ENCODE measurements at regions not wholly inside any gene's neighbourhood (a gene's known extent, or its start where the extent isn't known, plus 50 kb on each side); places are given as distances from the start of the nearest gene placed in this dataset.
A peak's percentile ranks its signal among the peaks of the same experiment; 100 is the strongest.
"Not testable (repeated sequence)": the region's sequence is repeated elsewhere in the genome, so short reads cannot be mapped to it uniquely, and the experiment has no call there.

DNA sequence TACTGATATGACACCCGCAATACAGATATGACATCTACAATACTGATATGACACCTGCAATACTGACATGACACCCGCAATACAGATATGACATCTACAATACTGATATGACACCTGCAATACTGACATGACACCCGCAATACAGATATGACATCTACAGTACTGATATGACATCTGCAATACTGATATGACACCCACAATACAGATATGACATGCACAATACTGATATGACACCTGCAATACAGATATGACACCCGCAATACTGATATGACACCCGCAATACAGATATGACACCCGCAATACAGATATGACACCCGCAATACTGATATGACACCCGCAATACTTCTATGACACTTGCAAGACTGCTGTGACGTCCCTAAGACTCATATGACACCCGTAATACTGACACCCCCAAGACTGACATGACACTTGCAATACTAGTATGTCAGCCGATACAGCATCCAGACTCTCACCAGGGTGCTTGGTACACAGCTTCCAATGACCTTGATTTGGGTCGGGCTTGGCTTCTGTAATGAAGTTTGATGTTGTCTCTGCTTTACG lies 114.1 kb downstream of the MRPL57 start:
- not testable (repeated sequence) for H3K4me3 Mint-ChIP-seq; H3K27me3 Mint-ChIP-seq (ENCODE audit: low read depth); H3K9me3 Mint-ChIP-seq; DNase-seq; H3K36me3 Mint-ChIP-seq (ENCODE audit: insufficient read depth); H3K4me1 Mint-ChIP-seq (ENCODE audit: low read depth)
- peak; percentile 48 to 61 for ATAC-seq

DNA sequence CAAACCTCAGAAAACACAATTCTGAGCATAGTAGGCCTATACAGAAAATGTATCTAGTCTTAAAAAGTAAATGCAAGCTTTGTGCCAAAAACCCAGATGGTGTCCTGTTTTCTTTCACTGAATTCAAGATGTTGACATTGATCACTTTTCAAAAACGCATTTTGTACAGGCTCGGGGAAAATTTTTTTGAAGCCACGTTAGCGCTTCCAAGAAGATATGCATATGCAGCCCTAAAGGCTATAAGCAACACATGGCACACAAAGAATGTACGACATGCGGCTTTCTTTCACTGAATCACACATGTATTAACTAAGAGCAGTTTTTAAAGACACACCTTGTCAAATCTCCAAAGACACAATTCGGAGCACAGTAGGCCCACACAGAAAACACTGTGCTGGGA lies 115.4 kb downstream of the MRPL57 start:
- ATAC-seq (no peak), DNase-seq (no peak)
- Mint-ChIP-seq H3K4me3 (no peak overlapping the region), H3K4me1 (ENCODE audit: low read depth) (peaks cover under 1% of the 10 kb centered on the region), H3K9me3 (no peaks in the 10 kb centered on the region), H3K27me3 (ENCODE audit: low read depth) (no peaks in the 10 kb centered on the region), H3K36me3 (ENCODE audit: insufficient read depth) (no peaks in the 10 kb centered on the region)

DNA sequence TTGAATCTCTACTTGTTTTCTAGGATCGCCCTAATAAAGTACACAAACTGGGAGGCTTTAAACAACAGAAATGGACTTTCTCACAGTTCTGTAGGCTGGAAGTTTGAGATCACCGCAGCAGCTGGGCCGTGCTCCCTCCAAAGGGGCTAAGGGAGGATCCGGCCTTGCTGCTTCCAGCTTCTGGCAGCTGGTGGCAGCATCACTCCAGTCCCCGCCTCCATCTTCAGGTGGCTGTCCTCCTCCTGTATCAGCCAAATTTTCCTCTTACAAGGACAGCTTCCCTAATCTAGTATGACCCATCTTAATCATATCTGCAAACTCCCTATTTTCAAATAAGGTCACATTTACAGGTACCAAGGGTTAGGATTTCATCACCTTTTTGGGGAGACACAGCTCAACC lies 120.5 kb downstream of the MRPL57 start:
- not testable (repeated sequence) for H3K27me3 Mint-ChIP-seq (ENCODE audit: low read depth)

DNA sequence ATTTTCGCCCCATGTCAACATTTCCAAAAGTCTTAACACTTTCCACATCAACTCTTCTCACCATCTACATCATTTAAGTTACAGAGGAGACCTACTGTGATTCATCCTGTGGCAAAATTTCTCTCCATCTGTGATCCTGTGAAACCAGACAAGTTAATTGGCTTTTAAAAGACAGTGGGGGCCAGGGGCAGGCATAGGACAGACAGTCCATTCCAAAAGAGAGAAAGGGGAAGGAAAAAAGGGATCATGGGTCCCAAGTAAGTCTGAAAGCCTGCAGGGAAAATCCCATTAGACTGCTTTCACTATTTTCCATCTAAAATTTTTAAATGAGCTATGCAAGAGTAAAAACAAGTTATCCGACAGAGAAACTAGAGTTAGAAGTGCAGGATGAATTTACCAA lies 121.0 kb downstream of the MRPL57 start:
- ATAC-seq, result no peak
- peaks cover 22% of the 10 kb centered on the region for H3K4me1 Mint-ChIP-seq (ENCODE audit: low read depth)
- H3K4me3 Mint-ChIP-seq, result peak overlapping the region; percentile 88
- H3K9me3 Mint-ChIP-seq, result no peaks in the 10 kb centered on the region
- H3K27me3 Mint-ChIP-seq (ENCODE audit: low read depth), result no peaks in the 10 kb centered on the region
- no peak for DNase-seq
- H3K36me3 Mint-ChIP-seq (ENCODE audit: insufficient read depth), result no peaks in the 10 kb centered on the region

More for the DNA sequence above, 120.5 kb downstream of the MRPL57 start:
- not testable (repeated sequence) for ATAC-seq; H3K9me3 Mint-ChIP-seq; H3K36me3 Mint-ChIP-seq (ENCODE audit: insufficient read depth); H3K4me3 Mint-ChIP-seq
- H3K4me1 Mint-ChIP-seq (ENCODE audit: low read depth), result peaks cover 20% of the 10 kb centered on the region
- peak; percentile 9 for DNase-seq

DNA sequence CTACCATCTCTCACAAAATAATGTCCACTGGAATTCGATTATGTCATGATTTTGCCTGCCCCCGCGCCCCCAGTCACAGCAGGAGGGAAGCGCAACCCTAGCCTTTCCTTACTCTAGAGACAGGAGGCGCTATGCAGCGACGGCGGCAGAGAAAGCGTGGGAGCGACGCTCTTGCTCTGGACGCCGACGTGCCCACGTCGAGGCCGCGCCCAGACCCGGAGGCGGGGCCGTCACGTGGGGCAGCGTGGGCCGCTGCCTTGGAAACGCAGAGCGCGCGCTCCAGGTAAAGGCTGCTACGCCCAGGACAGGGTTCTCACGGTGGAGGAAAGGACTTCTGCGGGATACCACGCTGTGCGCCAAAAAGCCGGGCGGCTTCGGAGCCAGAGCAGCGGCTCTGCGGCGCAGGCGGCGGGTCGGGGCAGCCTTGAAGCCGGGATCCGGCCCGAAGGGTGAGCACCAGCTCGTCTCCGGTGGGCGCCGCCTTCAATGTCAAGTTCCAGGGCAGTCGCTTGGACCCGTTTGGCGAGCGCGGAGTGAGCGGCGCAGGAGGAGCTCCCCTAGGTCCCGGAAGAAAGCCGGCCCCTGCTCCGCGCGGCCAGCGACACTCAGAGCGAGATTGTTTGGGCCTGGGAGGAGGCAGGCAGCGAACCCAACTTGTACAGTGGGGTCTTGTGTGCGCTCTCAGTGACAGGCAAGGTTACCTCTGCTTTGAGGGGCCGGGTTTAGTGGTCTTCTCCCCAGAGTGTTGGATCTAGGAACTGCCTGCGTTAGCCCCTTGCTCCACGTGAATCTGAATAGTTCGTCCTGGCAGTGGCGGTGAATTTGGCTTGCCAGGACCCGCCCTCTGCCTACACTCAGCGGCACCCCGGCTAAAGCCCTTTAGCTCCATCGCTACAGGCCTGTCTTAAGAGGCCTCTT lies 121.7 kb downstream of the MRPL57 start:
- Mint-ChIP-seq H3K4me3 (peak overlapping the region; percentile 88), H3K36me3 (ENCODE audit: insufficient read depth) (no peaks in the 10 kb centered on the region), H3K27me3 (ENCODE audit: low read depth) (no peaks in the 10 kb centered on the region), H3K9me3 (no peaks in the 10 kb centered on the region), H3K4me1 (ENCODE audit: low read depth) (peaks cover 23% of the 10 kb centered on the region)
- DNase-seq, result peak; percentile 83
- peak; percentile 90 to 94 for ATAC-seq

DNA sequence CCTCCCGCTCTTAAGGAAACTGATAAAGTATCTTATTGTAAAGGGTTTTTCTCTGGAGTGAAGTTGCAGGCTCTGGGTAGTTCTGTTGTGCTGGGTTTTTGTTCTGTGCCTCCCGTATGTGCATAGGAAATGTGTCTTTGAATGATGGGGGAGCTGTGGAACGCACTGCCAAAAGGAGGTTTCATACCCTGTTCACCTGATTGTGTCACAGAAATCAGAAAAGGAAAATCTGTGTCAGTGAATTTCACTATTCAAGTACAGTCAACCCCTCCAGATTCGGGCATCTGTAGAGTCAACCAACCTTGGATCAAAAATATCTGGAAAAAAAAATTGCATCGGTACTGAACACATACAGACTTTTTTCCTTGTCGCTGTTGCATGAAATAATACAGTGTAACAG lies 127.8 kb downstream of the MRPL57 start:
- Mint-ChIP-seq H3K4me3 (no peak overlapping the region), H3K36me3 (ENCODE audit: insufficient read depth) (no peaks in the 10 kb centered on the region), H3K9me3 (no peaks in the 10 kb centered on the region), H3K4me1 (ENCODE audit: low read depth) (peaks cover 8% of the 10 kb centered on the region), H3K27me3 (ENCODE audit: low read depth) (no peaks in the 10 kb centered on the region)
- ATAC-seq (no peak), DNase-seq (no peak)

DNA sequence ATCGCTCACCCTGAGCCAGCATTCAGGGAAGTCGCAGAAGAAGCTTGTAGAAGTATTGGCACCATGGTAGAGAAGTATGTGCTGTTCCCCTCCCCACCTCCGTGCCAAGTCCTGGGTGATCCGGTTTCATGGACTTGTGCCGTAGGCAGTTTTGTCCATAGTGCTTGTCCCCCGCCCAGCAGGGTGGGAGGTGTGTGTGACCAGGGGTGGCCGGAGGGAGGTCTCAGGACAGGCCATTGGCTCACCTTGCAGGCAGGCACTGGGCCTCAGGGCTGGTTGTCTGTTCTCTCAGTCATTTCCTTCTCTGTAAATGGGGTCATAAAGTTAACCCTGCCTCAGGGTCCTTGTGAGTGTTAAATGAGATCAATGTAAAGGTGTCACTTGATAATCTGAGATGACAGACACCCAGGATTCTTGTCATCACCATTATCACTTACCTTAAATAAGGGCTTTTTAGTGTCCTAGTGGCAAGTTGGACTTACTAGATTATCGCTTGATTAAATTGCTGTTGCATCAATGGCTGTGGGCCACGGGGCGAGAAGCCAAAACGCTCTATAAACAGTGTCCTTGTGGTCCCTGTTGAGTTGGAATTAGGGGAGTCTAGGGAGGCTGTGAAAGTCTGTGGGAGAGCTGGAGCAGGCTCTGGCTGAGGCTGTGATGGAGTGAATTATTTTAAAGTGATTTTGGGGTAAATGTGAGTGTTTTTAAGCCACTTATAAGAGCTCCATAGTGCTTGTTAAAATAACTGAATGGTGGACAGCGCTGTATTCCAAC lies 130.0 kb downstream of the MRPL57 start:
- H3K27me3 Mint-ChIP-seq (ENCODE audit: low read depth); H3K9me3 Mint-ChIP-seq; H3K36me3 Mint-ChIP-seq (ENCODE audit: insufficient read depth); ATAC-seq; H3K4me3 Mint-ChIP-seq; H3K4me1 Mint-ChIP-seq (ENCODE audit: low read depth); DNase-seq: not testable (repeated sequence)

DNA sequence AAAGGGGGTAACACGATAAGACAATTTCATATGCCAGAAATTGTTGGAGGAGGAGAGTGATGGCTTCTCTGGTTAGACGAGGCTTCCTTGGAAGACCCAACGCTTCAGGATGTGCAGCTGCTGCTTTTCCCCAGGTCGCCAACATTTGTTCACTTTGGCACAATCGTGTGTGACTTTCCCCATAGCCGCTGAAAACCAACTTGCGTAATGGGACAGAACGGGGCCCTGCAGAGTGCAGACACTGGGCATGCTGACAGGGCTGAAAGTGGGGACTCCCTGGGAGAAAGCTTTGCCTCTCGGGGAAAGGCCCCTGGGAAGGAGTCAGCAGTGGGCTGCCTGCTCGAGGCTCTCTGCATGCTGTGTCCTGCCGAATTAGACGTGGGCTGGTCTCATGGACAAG lies 130.7 kb downstream of the MRPL57 start:
- not testable (repeated sequence) for H3K36me3 Mint-ChIP-seq (ENCODE audit: insufficient read depth); H3K4me1 Mint-ChIP-seq (ENCODE audit: low read depth); ATAC-seq; DNase-seq; H3K27me3 Mint-ChIP-seq (ENCODE audit: low read depth); H3K4me3 Mint-ChIP-seq; H3K9me3 Mint-ChIP-seq

DNA sequence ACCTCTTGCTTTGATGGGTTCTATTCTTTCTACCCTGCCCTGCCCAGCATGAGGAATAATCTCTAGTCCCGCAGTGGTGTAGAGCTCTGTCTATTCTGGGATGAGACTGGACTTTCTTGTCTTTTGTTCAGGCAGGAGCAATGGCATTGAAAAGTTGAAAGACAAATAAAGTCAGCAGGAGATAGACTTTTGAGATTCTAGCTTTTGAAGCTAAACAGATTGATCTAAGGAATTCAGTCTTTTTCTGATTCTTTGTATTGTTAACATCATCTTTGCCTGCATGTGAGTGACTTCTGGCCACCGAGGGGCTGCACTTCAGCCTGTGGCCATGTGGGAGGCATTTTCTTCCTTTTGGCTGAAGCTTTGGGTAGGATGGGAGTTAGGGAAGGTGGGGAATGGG lies 132.4 kb downstream of the MRPL57 start:
- DNase-seq (no peak), ATAC-seq (no peak)
- peaks cover 3% of the 10 kb centered on the region for H3K4me1 Mint-ChIP-seq (ENCODE audit: low read depth)
- no peak overlapping the region for H3K4me3 Mint-ChIP-seq
- peaks cover 2% of the 10 kb centered on the region for H3K36me3 Mint-ChIP-seq (ENCODE audit: insufficient read depth)
- H3K27me3 Mint-ChIP-seq (ENCODE audit: low read depth), result no peaks in the 10 kb centered on the region
- H3K9me3 Mint-ChIP-seq, result no peaks in the 10 kb centered on the region

DNA sequence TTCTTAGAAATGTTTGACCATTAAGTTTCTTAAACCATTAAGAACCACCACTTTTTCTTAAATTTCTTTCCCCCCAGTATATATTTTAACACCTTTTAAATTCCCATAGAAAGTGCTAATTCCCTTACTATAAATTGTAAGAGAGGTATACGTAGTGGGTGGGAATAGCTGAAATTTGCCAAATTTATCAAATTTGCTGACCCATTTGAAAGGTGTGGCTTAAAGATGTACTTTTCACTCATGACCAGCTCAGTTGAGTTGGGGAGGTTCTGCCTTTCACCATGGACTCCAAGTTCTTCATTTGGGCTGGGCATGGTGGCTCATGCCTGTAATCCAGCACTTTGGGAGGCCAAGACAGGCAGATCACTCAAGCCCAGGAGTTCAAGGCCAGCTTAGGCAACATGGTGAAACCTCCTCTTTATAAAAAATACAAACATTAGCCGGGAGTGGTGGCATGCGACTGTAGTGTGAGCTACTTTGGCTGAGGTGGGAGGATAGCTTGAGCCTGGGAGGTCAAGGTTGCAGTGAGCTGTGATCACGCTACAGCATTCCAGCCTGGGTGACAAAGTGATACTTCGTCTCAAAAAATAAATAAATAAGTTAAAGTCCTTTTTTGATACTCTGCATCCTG lies 133.2 kb downstream of the MRPL57 start:
- Mint-ChIP-seq H3K4me3 (no peak overlapping the region), H3K4me1 (ENCODE audit: low read depth) (no peaks in the 10 kb centered on the region), H3K36me3 (ENCODE audit: insufficient read depth) (peaks cover 2% of the 10 kb centered on the region), H3K27me3 (ENCODE audit: low read depth) (no peaks in the 10 kb centered on the region), H3K9me3 (no peaks in the 10 kb centered on the region)
- ATAC-seq (no peak), DNase-seq (no peak)

DNA sequence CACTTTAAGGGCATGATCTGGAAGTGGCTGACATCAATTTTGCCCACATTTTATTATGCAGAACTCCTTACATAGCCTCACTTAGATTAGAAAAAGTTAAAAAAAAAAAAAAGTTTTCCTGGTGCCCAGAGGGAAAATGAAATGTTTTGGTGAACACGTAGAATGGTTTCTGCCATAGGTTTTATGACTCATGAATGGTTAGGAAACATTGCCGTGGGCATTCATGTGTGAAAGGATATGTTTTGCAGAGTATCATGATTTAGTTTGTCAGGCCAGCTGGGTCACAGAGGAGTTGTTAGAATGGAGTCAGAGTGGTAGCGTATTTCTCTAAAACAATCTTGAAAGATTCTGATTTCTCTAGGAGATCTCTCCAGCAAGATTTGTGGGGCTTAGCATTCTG lies 133.8 kb downstream of the MRPL57 start:
- DNase-seq (no peak), ATAC-seq (no peak)
- H3K4me1 Mint-ChIP-seq (ENCODE audit: low read depth), result no peaks in the 10 kb centered on the region
- no peaks in the 10 kb centered on the region for H3K27me3 Mint-ChIP-seq (ENCODE audit: low read depth)
- peaks cover 2% of the 10 kb centered on the region for H3K36me3 Mint-ChIP-seq (ENCODE audit: insufficient read depth)
- H3K4me3 Mint-ChIP-seq, result no peak overlapping the region
- no peaks in the 10 kb centered on the region for H3K9me3 Mint-ChIP-seq

DNA sequence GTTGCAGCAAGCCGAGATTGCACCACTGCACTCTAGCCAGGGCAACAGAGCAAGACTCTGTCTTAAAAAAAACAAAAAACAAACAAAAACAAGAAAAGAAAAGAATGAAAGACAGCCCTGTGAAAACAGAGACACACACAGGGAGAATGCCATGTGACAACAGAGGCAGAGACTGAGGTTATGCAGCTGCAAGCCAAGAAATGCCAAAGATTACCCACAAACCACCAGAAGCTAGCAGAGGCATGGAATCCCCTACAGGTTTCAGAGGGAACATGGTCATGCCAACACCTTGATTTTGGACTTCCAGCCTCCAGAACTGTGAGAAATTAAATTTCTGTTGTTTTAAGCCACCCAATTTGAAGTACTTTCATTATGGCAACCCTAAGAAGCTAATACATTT lies 138.5 kb downstream of the MRPL57 start:
- not testable (repeated sequence) for H3K4me3 Mint-ChIP-seq; H3K9me3 Mint-ChIP-seq; H3K36me3 Mint-ChIP-seq (ENCODE audit: insufficient read depth); H3K4me1 Mint-ChIP-seq (ENCODE audit: low read depth); ATAC-seq; H3K27me3 Mint-ChIP-seq (ENCODE audit: low read depth); DNase-seq

DNA sequence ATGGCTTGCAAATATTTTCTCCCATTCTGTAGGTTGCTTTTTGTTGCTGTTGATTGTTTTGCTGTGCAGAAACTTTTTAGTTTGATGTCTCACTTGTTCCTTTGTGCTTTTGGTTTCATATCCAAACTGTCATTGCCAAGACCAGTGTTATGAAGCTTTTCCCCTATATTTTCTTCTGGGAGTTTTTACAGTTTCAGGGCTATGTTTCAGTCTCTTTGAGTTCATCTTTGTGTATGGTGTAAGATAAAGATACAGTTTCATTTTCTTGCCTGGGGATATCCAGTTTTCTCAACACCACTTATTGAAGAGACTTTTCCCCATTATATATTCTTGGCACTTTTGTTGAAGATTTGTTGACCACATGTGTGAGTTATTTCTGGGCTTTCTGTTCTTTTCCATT lies 139.9 kb downstream of the MRPL57 start:
- ATAC-seq (peak; percentile 41 to 70), DNase-seq (no peak)
- Mint-ChIP-seq H3K27me3 (ENCODE audit: low read depth) (no peaks in the 10 kb centered on the region), H3K4me3 (no peak overlapping the region), H3K36me3 (ENCODE audit: insufficient read depth) (peaks cover 10% of the 10 kb centered on the region), H3K4me1 (ENCODE audit: low read depth) (no peaks in the 10 kb centered on the region), H3K9me3 (no peaks in the 10 kb centered on the region)

DNA sequence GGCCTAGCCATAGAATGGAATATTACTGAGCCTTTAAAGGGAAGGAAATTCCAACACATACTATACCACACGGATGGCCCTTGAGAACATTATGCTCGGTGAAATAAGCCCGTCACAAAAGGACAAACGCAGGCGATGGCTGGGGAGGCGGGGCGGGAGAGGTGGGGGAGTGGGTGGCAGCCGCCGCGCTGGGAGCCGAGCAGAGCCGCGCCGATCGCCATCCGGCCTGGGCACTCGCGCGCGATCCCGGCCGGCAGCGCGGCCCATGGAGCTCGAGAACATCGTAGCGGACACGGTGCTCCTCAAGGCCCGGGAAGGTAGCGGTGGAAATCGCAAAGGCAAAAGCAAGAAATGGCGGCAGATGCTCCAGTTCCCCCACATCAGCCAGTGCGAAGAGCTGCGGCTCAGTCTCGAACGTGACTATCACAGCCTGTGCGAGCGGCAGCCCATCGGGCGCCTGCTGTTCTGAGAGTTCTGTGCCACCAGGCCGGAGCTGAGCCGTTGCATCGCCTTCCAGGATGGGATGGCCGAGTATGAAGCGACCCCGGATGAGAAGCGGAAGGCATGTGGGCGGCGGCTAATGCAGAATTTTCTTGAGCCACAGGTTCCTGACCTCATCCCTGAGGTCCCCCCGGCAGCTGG lies 140.1 kb downstream of the ZDHHC20 start:
- Mint-ChIP-seq H3K4me3 (no peak overlapping the region), H3K27me3 (ENCODE audit: low read depth) (no peaks in the 10 kb centered on the region), H3K9me3 (no peaks in the 10 kb centered on the region), H3K4me1 (ENCODE audit: low read depth) (no peaks in the 10 kb centered on the region), H3K36me3 (ENCODE audit: insufficient read depth) (peaks cover 8% of the 10 kb centered on the region)
- DNase-seq (no peak), ATAC-seq (no peak)
